ENCODE measurements at regions not wholly inside any gene's neighbourhood (a gene's known extent, or its start where the extent isn't known, plus 50 kb on each side); places are given as distances from the start of the nearest gene placed in this dataset.

DNA sequence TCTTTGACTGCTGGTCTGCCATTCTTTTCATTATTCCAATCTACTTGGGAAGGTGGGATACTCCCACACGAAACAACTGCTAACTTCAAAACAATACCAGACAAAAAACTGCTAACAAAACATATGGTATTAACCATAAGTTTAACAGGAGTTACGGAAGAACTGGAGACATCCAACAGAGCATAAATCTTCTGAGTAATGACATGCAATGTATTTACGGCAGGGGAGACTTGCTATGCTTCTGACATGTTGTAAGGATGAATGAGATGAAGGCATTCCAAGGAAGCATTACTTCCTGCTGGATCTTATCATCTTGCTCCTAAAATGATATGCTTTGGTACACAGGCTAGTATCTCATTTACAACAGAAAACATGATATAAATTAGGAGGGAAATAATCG lies 85.8 kb downstream of the ZNF92 start:
- Histone ChIP-seq H3K9me3 (replicated peaks; ENCODE audit: control insufficient read depth, insufficient read depth, low read depth, low read length) (no peaks in the 10 kb centered on the region), H3K36me3 (ENCODE audit: control insufficient read depth, insufficient read depth, low read length) (no peaks in the 10 kb centered on the region), H3K4me1 (replicated peaks in 1 of 2; ENCODE audit: control insufficient read depth in 2 of 2, insufficient read depth in 2 of 2, low read length in 2 of 2) (no peaks in the 10 kb centered on the region), H3K4me3 (no peak overlapping the region), H3K27ac (ENCODE audit: extremely low read depth, low read depth, low read length) (no peak overlapping the region), H2AFZ (ENCODE audit: low read depth, low read length) (no peak overlapping the region), H3K79me2 (ENCODE audit: control insufficient read depth, insufficient read depth, low read length) (no peaks in the 10 kb centered on the region), H4K20me1 (replicated peaks; ENCODE audit: control insufficient read depth, insufficient read depth, low read length) (no peaks in the 10 kb centered on the region), H3K27me3 (ENCODE audit: control insufficient read depth in 2 of 2, insufficient read depth in 2 of 2, low read length in 2 of 2) (no peaks in the 10 kb centered on the region), H3K4me2 (ENCODE audit: insufficient read depth, low read length) (no peak overlapping the region), H3K9ac (ENCODE audit: insufficient read depth in 1 of 2, low read depth in 2 of 2, low read length in 2 of 2) (no peak overlapping the region), H3K9me1 (ENCODE audit: control insufficient read depth, insufficient read depth, low read length) (no peaks in the 10 kb centered on the region)
- DNase-seq (ENCODE audit: extremely low read depth in 1 of 4, low spot score in 3 of 4) (no peak), FAIRE-seq (no peak), ATAC-seq (no peak)
- TF ChIP-seq, protein P1, sequence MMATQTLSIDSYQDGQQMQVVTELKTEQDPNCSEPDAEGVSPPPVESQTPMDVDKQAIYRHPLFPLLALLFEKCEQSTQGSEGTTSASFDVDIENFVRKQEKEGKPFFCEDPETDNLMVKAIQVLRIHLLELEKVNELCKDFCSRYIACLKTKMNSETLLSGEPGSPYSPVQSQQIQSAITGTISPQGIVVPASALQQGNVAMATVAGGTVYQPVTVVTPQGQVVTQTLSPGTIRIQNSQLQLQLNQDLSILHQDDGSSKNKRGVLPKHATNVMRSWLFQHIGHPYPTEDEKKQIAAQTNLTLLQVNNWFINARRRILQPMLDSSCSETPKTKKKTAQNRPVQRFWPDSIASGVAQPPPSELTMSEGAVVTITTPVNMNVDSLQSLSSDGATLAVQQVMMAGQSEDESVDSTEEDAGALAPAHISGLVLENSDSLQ (IDR thresholded peaks at IDR 0.05), result peak; percentile 58
- TF ChIP-seq BHLHE40 (IDR thresholded peaks at IDR 0.05; ENCODE audit: low read length), result no peak
- ChIA-PET POLR2A (no interaction called here), CTCF (ENCODE audit: low intra/inter-chr PET ratio) (no interaction called here)
- intact Hi-C loops (cut with micrococcal nuclease), result no loop called here
- in situ Hi-C loops (cut with MboI), result no loop called here
- no TSS peak for BruUV-seq (replicated peaks)
- 3% methylated on average over 4 of the region's 4 CpGs for WGBS (ENCODE audit: insufficient coverage, low coverage, missing lambda C conversion rate)

GRCh38 chr7:65462148-65462716 lies 88.6 kb downstream of the ZNF92 start:
- ChIA-PET POLR2A (interaction anchor here (0.6 to 1.7 kb wide), 4 partner anchors 15 to 727 kb away, joined by 3 to 5 read pairs (median 4); no protein-coding TSS in a partner anchor), CTCF (ENCODE audit: low intra/inter-chr PET ratio) (no interaction called here)
- Histone ChIP-seq H4K20me1 (replicated peaks; ENCODE audit: control insufficient read depth, insufficient read depth, low read length) (no peaks in the 10 kb centered on the region), H3K9ac (ENCODE audit: insufficient read depth in 1 of 2, low read depth in 2 of 2, low read length in 2 of 2) (no peak overlapping the region), H3K9me1 (ENCODE audit: control insufficient read depth, insufficient read depth, low read length) (no peaks in the 10 kb centered on the region), H3K9me3 (replicated peaks; ENCODE audit: control insufficient read depth, insufficient read depth, low read depth, low read length) (no peaks in the 10 kb centered on the region), H3K79me2 (ENCODE audit: control insufficient read depth, insufficient read depth, low read length) (no peaks in the 10 kb centered on the region), H3K36me3 (ENCODE audit: control insufficient read depth, insufficient read depth, low read length) (no peaks in the 10 kb centered on the region), H3K4me1 (replicated peaks in 1 of 2; ENCODE audit: control insufficient read depth in 2 of 2, insufficient read depth in 2 of 2, low read length in 2 of 2) (no peaks in the 10 kb centered on the region), H3K4me2 (ENCODE audit: insufficient read depth, low read length) (no peak overlapping the region), H3K27ac (ENCODE audit: extremely low read depth, low read depth, low read length) (no peak overlapping the region), H3K27me3 (ENCODE audit: control insufficient read depth in 2 of 2, insufficient read depth in 2 of 2, low read length in 2 of 2) (no peaks in the 10 kb centered on the region), H2AFZ (ENCODE audit: low read depth, low read length) (no peak overlapping the region), H3K4me3 (no peak overlapping the region)
- WGBS (ENCODE audit: insufficient coverage, low coverage, missing lambda C conversion rate), result 0% methylated on average over 3 of the region's 3 CpGs
- BruUV-seq (replicated peaks), result no TSS peak
- ATAC-seq, result no peak
- no peak for FAIRE-seq
- in situ Hi-C loops (cut with MboI), result no loop called here
- TF ChIP-seq ZNF3 (CRISPR knock-in tag; IDR thresholded peaks at IDR 0.05) (no peak), CTCF (IDR thresholded peaks at IDR 0.05 in 2 of 3, conservative IDR thresholded peaks at IDR 0.05 in 1 of 3; ENCODE audit: insufficient read depth in 2 of 3, low read depth in 1 of 3, low read length in 3 of 3) (no peak)
- TF ChIP-seq, protein P2, sequence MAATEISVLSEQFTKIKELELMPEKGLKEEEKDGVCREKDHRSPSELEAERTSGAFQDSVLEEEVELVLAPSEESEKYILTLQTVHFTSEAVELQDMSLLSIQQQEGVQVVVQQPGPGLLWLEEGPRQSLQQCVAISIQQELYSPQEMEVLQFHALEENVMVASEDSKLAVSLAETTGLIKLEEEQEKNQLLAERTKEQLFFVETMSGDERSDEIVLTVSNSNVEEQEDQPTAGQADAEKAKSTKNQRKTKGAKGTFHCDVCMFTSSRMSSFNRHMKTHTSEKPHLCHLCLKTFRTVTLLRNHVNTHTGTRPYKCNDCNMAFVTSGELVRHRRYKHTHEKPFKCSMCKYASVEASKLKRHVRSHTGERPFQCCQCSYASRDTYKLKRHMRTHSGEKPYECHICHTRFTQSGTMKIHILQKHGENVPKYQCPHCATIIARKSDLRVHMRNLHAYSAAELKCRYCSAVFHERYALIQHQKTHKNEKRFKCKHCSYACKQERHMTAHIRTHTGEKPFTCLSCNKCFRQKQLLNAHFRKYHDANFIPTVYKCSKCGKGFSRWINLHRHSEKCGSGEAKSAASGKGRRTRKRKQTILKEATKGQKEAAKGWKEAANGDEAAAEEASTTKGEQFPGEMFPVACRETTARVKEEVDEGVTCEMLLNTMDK (IDR thresholded peaks at IDR 0.05; ENCODE audit: borderline replicate concordance, insufficient read depth, low read depth, low read length, poor library complexity, severe bottlenecking), result no peak
- DNase-seq (ENCODE audit: extremely low read depth in 1 of 4, low spot score in 3 of 4), result no peak
- intact Hi-C loops (cut with micrococcal nuclease), result no loop called here

All from K562 (cell line).